OCI-LY1 (cell line): ENCODE measurements at regions not wholly inside any gene's neighbourhood (a gene's known extent, or its start where the extent isn't known, plus 50 kb on each side); places are given as distances from the start of the nearest gene placed in this dataset.
"Not testable (repeated sequence)": the region's sequence is repeated elsewhere in the genome, so short reads cannot be mapped to it uniquely, and the experiment has no call there.

Source experiments
- H2AFZ ChIP-seq: fragments of 200-600 bp; sonication (generic), shearing (Covaris generic); 2 replicates; pipeline ENCODE4 v1.6.0; 2014; ENCODE audit warnings: antibody characterized with exemption, mild to moderate bottlenecking, low read length
- H3F3A ChIP-seq: fragments of 200-600 bp; sonication (generic), shearing (Covaris generic); 2 replicates; pipeline ENCODE4 v1.6.0; 2014; ENCODE audit warnings: mild to moderate bottlenecking, antibody characterized with exemption, low read length, moderate library complexity; ENCODE audit not compliant: insufficient read depth
- H3K27ac ChIP-seq: fragments of 200-600 bp; sonication (generic); 2 replicates; pipeline ENCODE4 v1.5.1; 2014; ENCODE audit warnings: low read length, mixed run types, mild to moderate bottlenecking, low read depth; ENCODE audit not compliant: poor library complexity, severe bottlenecking
- H3K27me3 ChIP-seq: fragments of 200-600 bp; sonication (generic); 2 replicates; pipeline ENCODE4 v1.6.0; 2014; ENCODE audit warnings: antibody characterized with exemption, mild to moderate bottlenecking, low read length, moderate library complexity; ENCODE audit not compliant: insufficient read depth
- H3K36me3 ChIP-seq: fragments of 200-600 bp; sonication (generic); 2 replicates; pipeline ENCODE4 v1.6.1; 2014; ENCODE audit warnings: mild to moderate bottlenecking, antibody characterized with exemption, low read length, moderate library complexity, mixed read lengths; ENCODE audit not compliant: insufficient read depth
- H3K4me1 ChIP-seq: fragments of 200-600 bp; sonication (generic); 2 replicates; pipeline ENCODE4 v1.5.1; 2014; ENCODE audit warnings: mild to moderate bottlenecking, low read length, moderate library complexity; ENCODE audit not compliant: insufficient read depth, severe bottlenecking
- H3K4me2 ChIP-seq: fragments of 200-600 bp; sonication (generic), shearing (Covaris generic); 2 replicates; pipeline ENCODE4 v1.6.1; 2014; ENCODE audit warnings: low read length
- H3K4me3 ChIP-seq: fragments of 200-600 bp; sonication (generic); 2 replicates; pipeline ENCODE4 v1.5.1; 2014; ENCODE audit warnings: low read length, low read depth, mild to moderate bottlenecking, mixed read lengths; ENCODE audit not compliant: poor library complexity, severe bottlenecking
- H3K79me2 ChIP-seq: fragments of 200-600 bp; shearing (Covaris generic); 2 replicates; pipeline ENCODE4 v1.6.1; 2016; ENCODE audit warnings: mixed run types, low read length, mixed read lengths; ENCODE audit not compliant: insufficient read depth
- H3K9ac ChIP-seq: fragments of 200-600 bp; sonication (generic), shearing (Covaris generic); 2 replicates; pipeline ENCODE4 v1.6.1; 2014; ENCODE audit warnings: mild to moderate bottlenecking, low read length, mixed read lengths
- H3K9me2 ChIP-seq: fragments of 200-600 bp; sonication (generic), shearing (Covaris generic); 2 replicates; pipeline ENCODE4 v1.6.1; 2014; ENCODE audit warnings: low read depth, mild to moderate bottlenecking, low read length, mixed read lengths
- H3K9me3 ChIP-seq: fragments of 200-600 bp; shearing (Covaris generic); 2 replicates; pipeline ENCODE4 v1.6.1; 2014; ENCODE audit warnings: low read length, mixed read lengths
- H4K20me1 ChIP-seq: fragments of 200-600 bp; sonication (generic), shearing (Covaris generic); 2 replicates; pipeline ENCODE4 v1.6.0; 2016; ENCODE audit warnings: mild to moderate bottlenecking, low read length; ENCODE audit not compliant: insufficient read depth
- CTCF ChIP-seq: fragments of 200-600 bp; sonication (generic), shearing (Covaris generic); IDR thresholded peaks from 2 replicates; pipeline ENCODE4 v1.5.1; 2017; ENCODE audit warnings: mild to moderate bottlenecking, antibody characterized with exemption, low read length, moderate library complexity, mixed read lengths
- EZH2 ChIP-seq: fragments of 200-600 bp; sonication (generic), shearing (Covaris generic); IDR thresholded peaks from 2 replicates; pipeline ENCODE4 v1.8.0; 2017; ENCODE audit warnings: borderline replicate concordance, mixed run types, mild to moderate bottlenecking, antibody characterized with exemption, low read length, moderate library complexity, mixed read lengths

- TF ChIP-seq EZH2 (no peak), CTCF (no peak)
- Histone ChIP-seq H3F3A (no peaks in the 10 kb centered on the region), H3K27ac (no peak overlapping the region), H3K79me2 (no peaks in the 10 kb centered on the region), H3K4me1 (no peaks in the 10 kb centered on the region), H3K4me2 (no peak overlapping the region), H2AFZ (no peak overlapping the region), H3K9me3 (peaks cover 18% of the 10 kb centered on the region), H3K9me2 (no peaks in the 10 kb centered on the region), H3K9ac (no peak overlapping the region), H3K27me3 (no peaks in the 10 kb centered on the region), H3K4me3 (no peak overlapping the region), H3K36me3 (no peaks in the 10 kb centered on the region), H4K20me1 (no peaks in the 10 kb centered on the region)
These were observed 140.1 kb downstream of the DNAJB6 start for GRCh38 chr7:157476654-157477549.

GRCh38 chr7:157477550-157478212 lies 140.9 kb downstream of the DNAJB6 start:
- Histone ChIP-seq H3K79me2 (no peaks in the 10 kb centered on the region), H3K4me3 (no peak overlapping the region), H3K4me2 (no peak overlapping the region), H3K4me1 (no peaks in the 10 kb centered on the region), H3F3A (no peaks in the 10 kb centered on the region), H2AFZ (no peak overlapping the region), H3K27ac (no peak overlapping the region), H3K36me3 (no peaks in the 10 kb centered on the region), H3K9ac (no peak overlapping the region), H4K20me1 (no peaks in the 10 kb centered on the region), H3K9me2 (no peaks in the 10 kb centered on the region), H3K27me3 (no peaks in the 10 kb centered on the region), H3K9me3 (peaks cover 20% of the 10 kb centered on the region)
- TF ChIP-seq EZH2 (no peak), CTCF (no peak)

- H3K36me3 ChIP-seq, H3K4me1 ChIP-seq, H3K79me2 ChIP-seq, H3K4me2 ChIP-seq, H3F3A ChIP-seq, H3K9me2 ChIP-seq, H3K27ac ChIP-seq, H3K27me3 ChIP-seq, H4K20me1 ChIP-seq, H3K9ac ChIP-seq, H2AFZ ChIP-seq, H3K4me3 ChIP-seq: not testable (repeated sequence)
- peaks cover 11% of the 10 kb centered on the region for H3K9me3 ChIP-seq
These were observed 141.8 kb downstream of the DNAJB6 start for GRCh38 chr7:157478611-157479010.
